ENCODE measurements at regions not wholly inside any gene's neighbourhood (a gene's known extent, or its start where the extent isn't known, plus 50 kb on each side); places are given as distances from the start of the nearest gene placed in this dataset.

DNA sequence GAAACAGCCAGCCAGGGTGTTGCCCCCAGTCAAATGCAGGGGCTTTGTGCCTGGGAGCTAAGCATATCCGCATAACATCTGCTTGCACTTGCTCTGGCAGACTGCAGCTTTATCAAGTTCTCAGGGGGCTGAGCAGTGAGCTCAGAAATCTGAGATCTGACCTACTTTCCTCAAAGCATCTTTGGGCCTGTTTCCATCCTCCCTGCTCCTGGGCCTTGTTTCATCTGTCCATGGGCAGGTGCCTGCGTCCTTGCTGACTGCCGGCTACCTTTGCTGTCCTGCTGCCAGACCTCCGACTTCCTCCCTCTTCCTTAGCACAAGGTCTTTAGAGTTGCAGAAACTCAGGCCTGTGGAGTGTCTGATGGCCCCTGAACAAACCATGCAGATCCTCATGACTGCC, 131.2 kb upstream of the B3GAT1 start:
- Histone ChIP-seq H3K27ac (ENCODE audit: low read depth, low read length) (no peak overlapping the region), H3K4me3 (ENCODE audit: insufficient read depth, low read depth, low read length) (no peak overlapping the region), H2AFZ (ENCODE audit: low read depth, low read length) (no peak overlapping the region), H3K27me3 (ENCODE audit: insufficient read depth, low read length) (no peaks in the 10 kb centered on the region), H3K4me1 (ENCODE audit: insufficient read depth, low read length) (no peaks in the 10 kb centered on the region), H3K9me3 (ENCODE audit: insufficient read depth, low read depth, low read length) (no peaks in the 10 kb centered on the region), H3K9ac (ENCODE audit: low read length) (no peak overlapping the region), H3K4me2 (ENCODE audit: low read length) (no peak overlapping the region), H3K79me2 (ENCODE audit: insufficient read depth, low read length) (no peaks in the 10 kb centered on the region), H3K36me3 (ENCODE audit: insufficient read depth, low read length) (no peaks in the 10 kb centered on the region), H4K20me1 (ENCODE audit: insufficient read depth, low read length) (no peaks in the 10 kb centered on the region)
- no peaks in the 10 kb centered on the region for H3K36me3 Mint-ChIP-seq (ENCODE audit: low read depth, unreplicated experiment)
- TF ChIP-seq, protein P1, sequence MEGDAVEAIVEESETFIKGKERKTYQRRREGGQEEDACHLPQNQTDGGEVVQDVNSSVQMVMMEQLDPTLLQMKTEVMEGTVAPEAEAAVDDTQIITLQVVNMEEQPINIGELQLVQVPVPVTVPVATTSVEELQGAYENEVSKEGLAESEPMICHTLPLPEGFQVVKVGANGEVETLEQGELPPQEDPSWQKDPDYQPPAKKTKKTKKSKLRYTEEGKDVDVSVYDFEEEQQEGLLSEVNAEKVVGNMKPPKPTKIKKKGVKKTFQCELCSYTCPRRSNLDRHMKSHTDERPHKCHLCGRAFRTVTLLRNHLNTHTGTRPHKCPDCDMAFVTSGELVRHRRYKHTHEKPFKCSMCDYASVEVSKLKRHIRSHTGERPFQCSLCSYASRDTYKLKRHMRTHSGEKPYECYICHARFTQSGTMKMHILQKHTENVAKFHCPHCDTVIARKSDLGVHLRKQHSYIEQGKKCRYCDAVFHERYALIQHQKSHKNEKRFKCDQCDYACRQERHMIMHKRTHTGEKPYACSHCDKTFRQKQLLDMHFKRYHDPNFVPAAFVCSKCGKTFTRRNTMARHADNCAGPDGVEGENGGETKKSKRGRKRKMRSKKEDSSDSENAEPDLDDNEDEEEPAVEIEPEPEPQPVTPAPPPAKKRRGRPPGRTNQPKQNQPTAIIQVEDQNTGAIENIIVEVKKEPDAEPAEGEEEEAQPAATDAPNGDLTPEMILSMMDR (IDR thresholded peaks at IDR 0.05; ENCODE audit: insufficient read depth, low read depth, low read length), result no peak
- TF ChIP-seq EZH2 (IDR thresholded peaks at IDR 0.05; ENCODE audit: insufficient read depth, low read length), result no peak
- H3K27ac Mint-ChIP-seq (ENCODE audit: unreplicated experiment), result no peak overlapping the region
- H3K9me3 Mint-ChIP-seq (ENCODE audit: unreplicated experiment), result peaks cover 11% of the 10 kb centered on the region
- H3K4me3 Mint-ChIP-seq (ENCODE audit: unreplicated experiment), result no peak overlapping the region
- DNase-seq (ENCODE audit: low read depth) (no peak), FAIRE-seq (no peak)
- peaks cover 38% of the 10 kb centered on the region for H3K27me3 Mint-ChIP-seq (ENCODE audit: low read depth, unreplicated experiment)
- H3K4me1 Mint-ChIP-seq (ENCODE audit: low read depth, unreplicated experiment), result peaks cover 6% of the 10 kb centered on the region

DNA sequence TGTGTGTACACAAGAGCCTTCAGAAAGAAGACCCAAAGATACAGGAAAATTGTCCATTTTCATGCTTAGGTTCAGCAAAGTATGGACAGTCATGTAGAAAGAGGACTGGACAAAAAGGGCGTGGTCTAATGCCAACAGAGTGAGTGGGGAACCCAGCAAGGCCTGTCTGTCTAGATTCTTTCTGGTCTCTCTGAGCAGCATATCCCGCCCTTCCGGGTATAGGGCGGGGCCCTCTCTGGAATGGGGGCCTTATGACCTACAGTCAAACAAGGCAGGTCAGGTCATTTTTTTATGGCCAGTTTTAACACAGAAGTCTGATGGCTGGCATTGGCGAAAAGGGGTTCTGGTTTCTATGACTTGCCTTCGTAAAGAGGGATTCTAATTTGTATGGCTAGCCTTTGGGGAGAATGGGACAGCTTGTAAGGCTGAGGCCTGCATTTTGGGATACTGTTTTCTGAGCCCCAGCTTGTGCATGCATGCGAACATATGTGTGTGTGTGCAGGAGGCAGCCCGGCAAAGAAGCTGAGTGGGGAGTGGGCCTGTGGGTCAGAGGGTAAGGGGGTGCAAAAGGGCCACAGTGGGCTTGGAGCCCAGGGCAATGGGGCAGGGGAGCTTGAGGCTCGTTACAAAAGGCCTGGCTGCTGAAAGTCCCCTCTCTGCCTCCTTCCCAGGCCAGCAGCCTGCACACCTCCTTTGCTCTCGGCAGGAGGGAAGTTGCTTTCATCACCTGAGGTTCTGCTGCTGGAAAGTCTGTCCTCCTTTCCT, 130.5 kb upstream of the B3GAT1 start:
- no peaks in the 10 kb centered on the region for H3K4me1 ChIP-seq (ENCODE audit: insufficient read depth, low read length)
- peaks cover 41% of the 10 kb centered on the region for H3K27me3 Mint-ChIP-seq (ENCODE audit: low read depth, unreplicated experiment)
- H3K36me3 Mint-ChIP-seq (ENCODE audit: low read depth, unreplicated experiment), result no peaks in the 10 kb centered on the region
- H3K9ac ChIP-seq (ENCODE audit: low read length), result no peak overlapping the region
- H3K4me3 Mint-ChIP-seq (ENCODE audit: unreplicated experiment), result no peak overlapping the region
- no peaks in the 10 kb centered on the region for H3K9me3 ChIP-seq (ENCODE audit: insufficient read depth, low read depth, low read length)
- DNase-seq (ENCODE audit: low read depth) (no peak), FAIRE-seq (no peak)
- no peak for TF ChIP-seq EZH2 (IDR thresholded peaks at IDR 0.05; ENCODE audit: insufficient read depth, low read length)
- TF ChIP-seq, protein P1 (IDR thresholded peaks at IDR 0.05; ENCODE audit: insufficient read depth, low read depth, low read length), result no peak
- no peak overlapping the region for H3K27ac Mint-ChIP-seq (ENCODE audit: unreplicated experiment)
- H3K4me1 Mint-ChIP-seq (ENCODE audit: low read depth, unreplicated experiment), result peaks cover 6% of the 10 kb centered on the region
- no peaks in the 10 kb centered on the region for H4K20me1 ChIP-seq (ENCODE audit: insufficient read depth, low read length)
- no peaks in the 10 kb centered on the region for H3K27me3 ChIP-seq (ENCODE audit: insufficient read depth, low read length)
- no peak overlapping the region for H3K27ac ChIP-seq (ENCODE audit: low read depth, low read length)
- no peak overlapping the region for H2AFZ ChIP-seq (ENCODE audit: low read depth, low read length)
- H3K79me2 ChIP-seq (ENCODE audit: insufficient read depth, low read length), result no peaks in the 10 kb centered on the region
- H3K4me3 ChIP-seq (ENCODE audit: insufficient read depth, low read depth, low read length), result no peak overlapping the region
- no peak overlapping the region for H3K4me2 ChIP-seq (ENCODE audit: low read length)
- no peaks in the 10 kb centered on the region for H3K36me3 ChIP-seq (ENCODE audit: insufficient read depth, low read length)
- peaks cover 11% of the 10 kb centered on the region for H3K9me3 Mint-ChIP-seq (ENCODE audit: unreplicated experiment)

DNA sequence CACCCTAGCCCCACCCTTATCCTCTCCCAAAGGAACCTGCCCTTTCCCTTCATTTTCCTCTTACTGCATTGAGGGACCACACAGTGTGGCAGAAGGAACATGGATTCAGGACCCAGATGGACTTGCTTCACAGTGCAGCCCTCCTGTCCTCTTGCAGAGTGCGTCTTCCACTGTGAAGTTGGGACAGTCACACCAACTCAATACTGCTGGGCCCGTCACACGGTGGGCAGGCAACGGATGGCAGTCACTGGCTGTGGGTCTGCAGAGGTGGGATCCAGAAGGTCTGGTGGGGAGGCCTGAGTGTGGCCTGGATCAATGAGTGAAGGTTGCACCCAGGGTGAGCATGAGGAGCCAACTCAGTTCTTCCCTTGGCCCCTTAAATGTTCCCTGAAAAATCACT, 129.9 kb upstream of the B3GAT1 start:
- Histone ChIP-seq H3K9ac (ENCODE audit: low read length) (no peak overlapping the region), H3K27ac (ENCODE audit: low read depth, low read length) (no peak overlapping the region), H3K9me3 (ENCODE audit: insufficient read depth, low read depth, low read length) (no peaks in the 10 kb centered on the region), H3K4me2 (ENCODE audit: low read length) (no peak overlapping the region), H3K36me3 (ENCODE audit: insufficient read depth, low read length) (no peaks in the 10 kb centered on the region), H3K27me3 (ENCODE audit: insufficient read depth, low read length) (no peaks in the 10 kb centered on the region), H2AFZ (ENCODE audit: low read depth, low read length) (no peak overlapping the region), H3K79me2 (ENCODE audit: insufficient read depth, low read length) (no peaks in the 10 kb centered on the region), H3K4me3 (ENCODE audit: insufficient read depth, low read depth, low read length) (no peak overlapping the region), H4K20me1 (ENCODE audit: insufficient read depth, low read length) (no peaks in the 10 kb centered on the region), H3K4me1 (ENCODE audit: insufficient read depth, low read length) (no peaks in the 10 kb centered on the region)
- H3K36me3 Mint-ChIP-seq (ENCODE audit: low read depth, unreplicated experiment), result no peaks in the 10 kb centered on the region
- peaks cover 11% of the 10 kb centered on the region for H3K9me3 Mint-ChIP-seq (ENCODE audit: unreplicated experiment)
- DNase-seq (ENCODE audit: low read depth), result no peak
- peaks cover 41% of the 10 kb centered on the region for H3K27me3 Mint-ChIP-seq (ENCODE audit: low read depth, unreplicated experiment)
- TF ChIP-seq EZH2 (IDR thresholded peaks at IDR 0.05; ENCODE audit: insufficient read depth, low read length), result no peak
- TF ChIP-seq, protein P1 (IDR thresholded peaks at IDR 0.05; ENCODE audit: insufficient read depth, low read depth, low read length), result no peak
- peaks cover 6% of the 10 kb centered on the region for H3K4me1 Mint-ChIP-seq (ENCODE audit: low read depth, unreplicated experiment)
- no peak overlapping the region for H3K4me3 Mint-ChIP-seq (ENCODE audit: unreplicated experiment)
- no peak for FAIRE-seq
- no peak overlapping the region for H3K27ac Mint-ChIP-seq (ENCODE audit: unreplicated experiment)

All from astrocyte (in vitro differentiated cells and primary cell).